NCI-H446 treated with DMSO at 0.1 percent for 48 hours (cell line): ENCODE measurements at regions not wholly inside any gene's neighbourhood (a gene's known extent, or its start where the extent isn't known, plus 50 kb on each side); places are given as distances from the start of the nearest gene placed in this dataset.
"Not testable (repeated sequence)": the region's sequence is repeated elsewhere in the genome, so short reads cannot be mapped to it uniquely, and the experiment has no call there.

Experiments used
- DNase-seq: peaks from one replicate; lab custom pipeline; 2025; lab: John Stamatoyannopoulos, UW

- not testable (repeated sequence) for DNase-seq
These were observed 59.2 kb upstream of the CCDC180 start for GRCh38 chr9:97248252-97248651.

- no peak for DNase-seq
These were observed 63.9 kb upstream of the CCDC180 start for GRCh38 chr9:97243606-97244005.

- not testable (repeated sequence) for DNase-seq
These were observed 66.0 kb upstream of the CCDC180 start for GRCh38 chr9:97241430-97241829.

- DNase-seq = no peak
These were observed 69.2 kb upstream of the CCDC180 start for GRCh38 chr9:97237951-97238889.

- DNase-seq = no peak
These were observed 70.1 kb upstream of the CCDC180 start for GRCh38 chr9:97237311-97237786.

- DNase-seq = not testable (repeated sequence)
These were observed 74.5 kb upstream of the CCDC180 start for GRCh38 chr9:97233009-97233400.

- DNase-seq = not testable (repeated sequence)
These were observed 75.1 kb upstream of the CCDC180 start for GRCh38 chr9:97232060-97233008.

GRCh38 chr9:97222393-97222792 is 85.1 kb upstream of the CCDC180 start:
- not testable (repeated sequence) for DNase-seq

- not testable (repeated sequence) for DNase-seq
These were observed 85.7 kb upstream of the CCDC180 start for GRCh38 chr9:97221478-97222355.

- no peak for DNase-seq
These were observed 86.5 kb upstream of the CCDC180 start for GRCh38 chr9:97220894-97221477.

- not testable (repeated sequence) for DNase-seq
These were observed 87.1 kb upstream of the CCDC180 start for GRCh38 chr9:97220396-97220795.

GRCh38 chr9:97219443-97220140 is 87.9 kb upstream of the CCDC180 start:
- not testable (repeated sequence) for DNase-seq

GRCh38 chr9:97215127-97215526 is 92.3 kb upstream of the CCDC180 start:
- not testable (repeated sequence) for DNase-seq

GRCh38 chr9:97214556-97214955 is 92.9 kb upstream of the CCDC180 start:
- not testable (repeated sequence) for DNase-seq

GRCh38 chr9:97199683-97200082 is 107.8 kb upstream of the CCDC180 start:
- not testable (repeated sequence) for DNase-seq

- DNase-seq = not testable (repeated sequence)
These were observed 113.7 kb upstream of the CCDC180 start for GRCh38 chr9:97193767-97194166.

- DNase-seq = no peak
These were observed 118.9 kb upstream of the CCDC180 start for GRCh38 chr9:97188545-97188944.

- not testable (repeated sequence) for DNase-seq
These were observed 119.8 kb upstream of the CCDC180 start for GRCh38 chr9:97187706-97188105.

GRCh38 chr9:97186493-97186892 is 121.0 kb upstream of the CCDC180 start:
- DNase-seq = no peak

- DNase-seq = not testable (repeated sequence)
These were observed 124.9 kb upstream of the CCDC180 start for GRCh38 chr9:97182532-97182931.
